Fibroblast of villous mesenchyme (primary cell): ENCODE measurements at regions not wholly inside any gene's neighbourhood (a gene's known extent, or its start where the extent isn't known, plus 50 kb on each side); places are given as distances from the start of the nearest gene placed in this dataset.
"Not testable (repeated sequence)": the region's sequence is repeated elsewhere in the genome, so short reads cannot be mapped to it uniquely, and the experiment has no call there.

Experiments
- DNase-seq: peaks from one replicate; pipeline ENCODE4 v3.0.0-alpha.2; 2010; ENCODE audit warnings: low read depth
- H3K4me3 ChIP-seq: 2 replicates; pipeline ENCODE4 v1.5.1; 2011; ENCODE audit warnings: low read depth, mild to moderate bottlenecking, low read length
- CTCF ChIP-seq: IDR thresholded peaks from 2 replicates; pipeline ENCODE4 v1.5.1; 2012; ENCODE audit warnings: low read depth, mild to moderate bottlenecking, low read length; ENCODE audit not compliant: insufficient read depth

GRCh38 chr12:131408036-131408365 lies 302.9 kb upstream of the SFSWAP start:
- H3K4me3 ChIP-seq = no peak overlapping the region
- DNase-seq = no peak
- no peak for TF ChIP-seq CTCF

GRCh38 chr12:131408484-131408883 lies 302.4 kb upstream of the SFSWAP start:
- H3K4me3 ChIP-seq = no peak overlapping the region
- TF ChIP-seq CTCF = no peak
- no peak for DNase-seq

GRCh38 chr12:131409211-131409610 lies 301.7 kb upstream of the SFSWAP start:
- TF ChIP-seq CTCF = no peak
- DNase-seq = no peak

GRCh38 chr12:131411827-131412226 lies 299.1 kb upstream of the SFSWAP start:
- not testable (repeated sequence) for H3K4me3 ChIP-seq, DNase-seq

More at GRCh38 chr12:131409211-131409610, 301.7 kb upstream of the SFSWAP start:
- no peak overlapping the region for H3K4me3 ChIP-seq

- no peak overlapping the region for H3K4me3 ChIP-seq
- TF ChIP-seq CTCF = no peak
- DNase-seq = no peak
These were observed 297.9 kb upstream of the SFSWAP start for GRCh38 chr12:131413006-131413405.

GRCh38 chr12:131413471-131413870 lies 297.4 kb upstream of the SFSWAP start:
- H3K4me3 ChIP-seq = no peak overlapping the region
- TF ChIP-seq CTCF = no peak
- no peak for DNase-seq

GRCh38 chr12:131414155-131414922 lies 296.6 kb upstream of the SFSWAP start:
- DNase-seq, H3K4me3 ChIP-seq: not testable (repeated sequence)

GRCh38 chr12:131415781-131416180 lies 295.1 kb upstream of the SFSWAP start:
- DNase-seq = no peak
- H3K4me3 ChIP-seq = no peak overlapping the region
- TF ChIP-seq CTCF = no peak
